ENCODE measurements at regions not wholly inside any gene's neighbourhood (a gene's known extent, or its start where the extent isn't known, plus 50 kb on each side); places are given as distances from the start of the nearest gene placed in this dataset.

DNA sequence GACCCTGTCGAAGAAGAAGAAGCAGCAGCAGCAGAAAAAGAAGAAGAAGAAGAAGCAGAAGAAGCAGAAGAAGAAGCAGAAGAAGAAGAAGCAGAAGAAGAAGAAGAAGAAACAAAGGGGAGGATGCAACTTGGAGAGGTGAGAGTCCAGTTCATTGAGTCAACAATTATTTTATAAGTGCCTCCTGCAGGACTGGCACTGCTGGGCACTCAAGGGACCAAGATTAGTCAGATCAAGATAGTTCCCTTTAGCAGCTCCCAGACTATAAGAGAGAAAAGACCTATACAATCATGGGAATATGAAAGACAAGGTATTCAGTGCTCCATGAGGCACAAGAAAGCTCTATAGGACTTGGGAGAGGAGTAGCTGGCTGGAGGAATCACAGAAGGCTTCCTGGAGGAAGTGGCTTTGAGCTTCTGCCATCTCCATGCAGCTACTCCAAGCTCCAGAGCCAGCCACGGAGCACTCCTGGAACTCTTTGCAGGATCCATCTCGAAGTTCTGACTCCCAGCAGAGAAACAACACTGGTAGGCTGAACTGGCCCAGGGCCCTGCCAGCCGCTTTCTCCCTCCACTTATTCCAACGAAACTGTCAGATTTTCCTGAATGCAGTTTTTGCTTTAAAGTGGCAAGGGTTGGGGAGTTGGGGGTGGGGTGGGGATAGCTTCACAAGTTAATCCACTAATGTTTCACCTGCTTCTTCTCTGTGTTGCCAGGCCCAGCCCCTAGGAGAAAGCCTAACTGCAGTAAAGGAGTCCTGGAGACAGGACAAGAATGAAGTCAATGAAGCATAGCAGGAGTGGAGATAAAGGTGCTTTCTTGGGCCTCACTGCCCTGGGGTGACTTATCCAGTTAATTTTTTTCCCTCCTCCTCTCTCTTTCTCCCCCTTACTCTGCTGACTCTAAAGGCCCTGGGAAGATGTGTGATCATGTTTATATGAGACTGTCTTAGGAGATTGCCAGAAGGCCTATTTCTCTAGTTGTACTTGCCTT, 140.1 kb upstream of the PARP11 start:
- no peak for DNase-seq

GRCh38 chr12:4012073-4012472, 138.9 kb upstream of the PARP11 start:
- DNase-seq = no peak

GRCh38 chr12:4011597-4011996, 138.4 kb upstream of the PARP11 start:
- DNase-seq = no peak

GRCh38 chr12:4009979-4010704, 136.9 kb upstream of the PARP11 start:
- no peak for DNase-seq

GRCh38 chr12:4006743-4007142, 133.5 kb upstream of the PARP11 start:
- DNase-seq = no peak

DNA sequence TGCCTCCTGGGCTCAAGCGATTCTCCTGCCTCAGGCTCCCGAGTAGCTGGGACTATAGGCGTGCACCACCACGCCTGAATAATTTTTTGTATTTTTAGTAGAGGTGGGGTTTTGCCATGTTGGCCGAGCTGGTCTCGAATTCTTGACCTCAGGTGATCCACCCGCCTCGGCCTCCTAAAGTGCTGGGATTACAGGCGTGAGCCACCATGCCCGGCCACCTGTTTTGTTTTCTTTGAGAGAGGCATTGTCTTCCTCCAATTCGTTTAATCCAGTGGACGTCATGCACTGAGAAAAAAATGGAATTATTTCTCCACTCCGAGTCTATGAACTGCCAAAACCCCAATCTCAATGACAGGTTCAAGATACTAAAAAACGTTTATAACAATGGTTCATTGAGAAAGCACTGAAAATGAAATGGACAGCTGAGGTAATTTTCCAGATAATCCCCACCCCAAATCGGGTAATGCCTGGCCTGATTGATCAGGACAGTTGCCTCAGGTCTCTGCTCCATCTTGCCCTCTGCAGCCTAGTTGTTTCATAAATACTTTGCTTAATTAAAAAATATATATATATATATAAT, 132.7 kb upstream of the PARP11 start:
- DNase-seq = no peak

GRCh38 chr12:4003576-4003975, 130.4 kb upstream of the PARP11 start:
- DNase-seq = no peak

GRCh38 chr12:4002601-4003000, 129.4 kb upstream of the PARP11 start:
- no peak for DNase-seq

- no peak for DNase-seq
Observed at GRCh38 chr12:4001841-4002240, 128.6 kb upstream of the PARP11 start.

DNA sequence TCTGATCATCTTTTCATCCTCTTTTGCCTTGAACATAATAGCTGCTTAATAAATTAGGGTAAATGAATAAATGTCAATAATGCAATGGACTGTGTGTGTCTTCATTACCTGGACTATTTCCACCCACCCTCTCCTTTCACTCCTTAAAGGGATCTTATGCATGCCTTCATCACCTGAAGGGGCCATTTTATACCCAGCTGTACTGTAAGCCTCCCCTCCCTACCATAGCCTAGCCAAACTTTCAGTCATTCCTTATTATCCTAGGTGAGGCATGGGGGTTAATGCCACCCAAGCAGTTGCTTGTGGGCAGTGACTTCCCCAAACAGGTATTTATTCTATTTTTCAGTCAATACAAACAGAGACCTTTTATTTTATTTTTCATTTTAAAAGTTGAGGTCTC, 127.8 kb upstream of the PARP11 start:
- DNase-seq = no peak

GRCh38 chr12:3999904-4000303, 126.7 kb upstream of the PARP11 start:
- DNase-seq = no peak

- DNase-seq = peak; percentile 36
Observed at GRCh38 chr12:3998968-3999792, 126.0 kb upstream of the PARP11 start.

GRCh38 chr12:3998397-3998796, 125.2 kb upstream of the PARP11 start:
- no peak for DNase-seq

DNA sequence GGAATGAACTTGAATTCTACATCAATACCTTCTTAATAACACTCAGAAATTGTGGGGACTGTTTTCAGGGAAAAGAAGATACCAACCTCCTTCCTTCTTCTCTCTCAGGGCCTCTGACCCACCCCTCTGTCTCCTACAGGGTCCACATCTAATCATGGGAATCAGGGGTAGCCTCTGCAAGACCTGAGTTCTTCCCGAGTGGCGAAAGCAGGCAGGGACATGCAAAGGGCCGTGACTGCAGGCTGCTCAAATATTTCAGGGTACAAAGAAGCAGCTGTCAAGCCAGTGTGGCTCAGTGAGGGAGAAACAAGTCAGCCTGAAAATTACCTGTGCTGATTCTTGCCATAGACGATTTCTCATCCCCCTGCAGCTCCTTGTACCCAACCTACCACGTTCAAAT, 123.1 kb upstream of the PARP11 start:
- DNase-seq = no peak

DNA sequence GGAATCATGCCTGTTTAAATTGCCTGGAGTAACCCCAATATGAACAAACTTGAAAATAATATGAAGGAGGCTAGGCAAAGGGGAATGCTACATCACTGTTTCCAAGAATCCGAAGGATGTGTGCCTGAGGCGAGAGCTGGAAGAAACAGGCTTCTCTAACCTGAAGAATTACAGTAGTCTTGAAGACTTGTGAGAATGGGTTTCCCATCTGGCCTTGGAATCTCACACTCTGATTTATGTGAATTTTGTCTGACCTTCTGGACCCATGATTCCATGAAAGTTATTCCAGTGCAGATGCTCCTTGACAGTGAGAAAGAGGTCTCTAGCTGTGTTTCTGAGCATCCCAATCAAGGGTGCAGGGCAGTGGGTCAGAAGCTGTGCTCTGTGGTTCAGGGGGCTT, 122.1 kb upstream of the PARP11 start:
- DNase-seq = no peak

DNA sequence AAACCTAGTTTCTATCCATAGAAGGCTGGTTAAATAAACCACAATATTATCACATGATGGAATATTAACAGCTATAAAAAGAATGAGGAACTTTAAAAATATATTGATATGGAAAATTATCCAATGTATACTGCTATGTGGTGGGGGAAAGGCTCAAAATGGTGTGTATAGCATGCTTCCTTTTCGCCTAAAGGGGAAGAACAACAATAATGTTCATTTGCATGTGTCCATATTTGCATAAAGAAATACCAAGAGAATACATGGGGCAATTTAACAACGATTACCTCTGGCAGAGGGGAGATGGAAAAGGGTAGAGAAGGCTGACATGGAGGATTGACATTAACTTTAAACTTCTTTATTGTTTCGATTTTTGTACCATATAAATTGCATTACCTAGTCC, 121.3 kb upstream of the PARP11 start:
- no peak for DNase-seq

- DNase-seq = no peak
Observed at GRCh38 chr12:3992945-3993344, 119.7 kb upstream of the PARP11 start.

GRCh38 chr12:3991798-3992580, 118.8 kb upstream of the PARP11 start:
- no peak for DNase-seq

GRCh38 chr12:3990501-3991280, 117.5 kb upstream of the PARP11 start:
- no peak for DNase-seq

- DNase-seq = no peak
Observed at GRCh38 chr12:3989218-3989550, 116.0 kb upstream of the PARP11 start.

DNA sequence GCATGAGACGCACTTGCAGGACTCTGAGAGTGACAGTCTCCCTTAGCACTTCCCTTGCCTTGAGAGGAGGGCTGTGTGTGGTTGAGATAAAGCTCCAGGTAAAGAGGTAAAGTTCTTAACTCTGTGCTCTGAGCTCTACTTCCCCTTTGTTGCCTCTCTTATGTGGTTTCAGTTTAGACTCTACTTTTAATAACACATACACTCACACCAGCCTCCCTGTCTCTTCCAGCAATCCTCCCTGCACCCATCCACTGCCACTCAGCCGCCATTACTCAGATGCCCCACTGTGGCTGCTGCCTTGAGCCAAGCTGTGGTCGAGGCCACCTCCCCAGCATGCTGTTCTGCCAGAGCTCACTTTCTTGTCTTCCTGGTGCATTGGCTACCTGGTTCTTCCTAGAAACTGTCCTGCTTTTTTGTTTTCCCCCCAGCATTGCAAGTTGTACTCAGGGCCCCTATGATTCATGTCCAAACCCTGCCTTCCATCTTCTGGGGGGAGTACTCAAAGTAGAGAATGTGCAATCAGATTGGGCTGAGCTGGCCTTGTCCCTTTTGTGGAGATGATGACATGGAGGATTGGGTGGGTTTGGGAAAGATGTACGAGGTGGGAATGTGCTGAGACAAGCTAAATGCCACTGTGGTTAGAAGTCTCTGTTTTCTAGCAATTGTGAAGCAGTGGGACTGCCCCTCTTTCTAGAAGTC, 115.5 kb upstream of the PARP11 start:
- DNase-seq = peak; percentile 35

Measured in CD4-positive, alpha-beta T cell treated with Interleukin-21 for 1 hour (primary cell).